B cell (primary cell): ENCODE measurements at regions not wholly inside any gene's neighbourhood (a gene's known extent, or its start where the extent isn't known, plus 50 kb on each side); places are given as distances from the start of the nearest gene placed in this dataset.

Experiments
- ATAC-seq: fragments of 200-7000 bp; cut with Tn5 transposase; one replicate; pipeline ENCODE4 v1.10.0; 2021; ENCODE audit warnings: low read depth, mild to moderate bottlenecking, moderate number of reproducible peaks, moderate library complexity
- CTCF ChIA-PET: fragments of 350-600 bp; sonication (Branson Sonifier 250); formaldehyde crosslinking; loops from one replicate; lab custom pipeline; 2021; ENCODE audit warnings: antibody characterized with exemption, inconsistent platforms; lab: Charles Lee
- POLR2A ChIA-PET: fragments of 350-600 bp; sonication (Branson Sonifier 250); formaldehyde crosslinking; loops from one replicate; lab custom pipeline; 2021; ENCODE audit warnings: antibody characterized with exemption; lab: Charles Lee
- DNase-seq: peaks from one replicate; pipeline ENCODE4 v3.0.0; 2013
- H2AFZ ChIP-seq: 2 replicates; pipeline ENCODE4 v1.6.1; 2012; ENCODE audit warnings: mild to moderate bottlenecking, low read depth, low read length; ENCODE audit not compliant: insufficient read depth, poor library complexity, severe bottlenecking
- H3K27ac ChIP-seq, 2 donors: 1 replicate in 1 of 2; 2 replicates in 1 of 2; pipeline ENCODE4 v1.5.1; 2012 to 2013; ENCODE audit warnings: low read length in 2 of 2, mild to moderate bottlenecking in 2 of 2, moderate library complexity in 1 of 2
- H3K27me3 ChIP-seq, 4 experiments: fragments of 200-600 bp in 1 of 4; sonication (generic) in 1 of 4; replicated peaks in 1 of 4; 1 replicate in 2 of 4; 2 replicates in 2 of 4; pipeline versions ENCODE4 v1.6.1 to v1.7.0; 2013 to 2016; ENCODE audit warnings: low read length in 3 of 4, mild to moderate bottlenecking in 2 of 4, mixed read lengths in 1 of 4, moderate library complexity in 1 of 4; ENCODE audit not compliant: insufficient read depth in 4 of 4, control insufficient read depth in 3 of 4; ENCODE audit errors: control extremely low read depth in 1 of 4
- H3K36me3 ChIP-seq, 2 experiments: replicated peaks in 1 of 2; 1 replicate in 1 of 2; 2 replicates in 1 of 2; pipeline versions ENCODE4 v1.6.1 to v1.7.1; 2013; ENCODE audit warnings: low read length in 1 of 2; ENCODE audit not compliant: insufficient read depth in 2 of 2, control insufficient read depth in 1 of 2; ENCODE audit errors: control extremely low read depth in 1 of 2, extremely low read depth in 1 of 2
- H3K4me1 ChIP-seq, 2 donors: fragments of 200-600 bp in 1 of 2; sonication (generic) in 1 of 2; 1 replicate in 1 of 2; 2 replicates in 1 of 2; pipeline versions ENCODE4 v1.5.1 to v1.6.1; 2013 to 2017; ENCODE audit warnings: low read length in 2 of 2; ENCODE audit not compliant: control insufficient read depth in 2 of 2, insufficient read depth in 2 of 2
- H3K4me2 ChIP-seq: replicated peaks from 2 replicates; pipeline ENCODE3; 2012; ENCODE audit warnings: mild to moderate bottlenecking, low read depth, low read length; ENCODE audit not compliant: poor library complexity, severe bottlenecking
- H3K4me3 ChIP-seq, 5 experiments: fragments of 200-600 bp in 1 of 5; sonication (generic) in 1 of 5; 1 replicate in 3 of 5; 2 replicates in 2 of 5; pipeline versions ENCODE4 v1.5.1 to v1.7.0; 2011 to 2016; ENCODE audit warnings: low read length in 4 of 5, mild to moderate bottlenecking in 4 of 5, low read depth in 2 of 5, control low read depth in 1 of 5, moderate library complexity in 1 of 5; ENCODE audit not compliant: insufficient read depth in 1 of 5; ENCODE audit errors: control extremely low read depth in 1 of 5, extremely low read depth in 1 of 5
- H3K79me2 ChIP-seq: fragments of 200-600 bp; sonication (generic); one replicate; pipeline ENCODE4 v1.6.0; 2016; ENCODE audit warnings: low read length; ENCODE audit not compliant: control insufficient read depth, insufficient read depth
- H3K9ac ChIP-seq: fragments of 200-600 bp; sonication (generic); 2 replicates; pipeline ENCODE4 v1.6.1; 2017; ENCODE audit warnings: mild to moderate bottlenecking, low read length, moderate library complexity
- H3K9me3 ChIP-seq, 3 donors: one replicate each; pipeline versions ENCODE4 v1.6.1 to v1.7.1; 2013; ENCODE audit warnings: low read length in 2 of 3; ENCODE audit not compliant: control insufficient read depth in 2 of 3, insufficient read depth in 1 of 3; ENCODE audit errors: control extremely low read depth in 1 of 3
- H4K20me1 ChIP-seq: 2 replicates; pipeline ENCODE4 v1.6.0; 2012; ENCODE audit warnings: mild to moderate bottlenecking, low read length; ENCODE audit not compliant: insufficient read depth, control insufficient read depth, poor library complexity, severe bottlenecking
- H3K27ac Mint-ChIP-seq: one replicate; pipeline ENCODE4 v1.8.0; 2021; ENCODE audit warnings: mixed read lengths
- H3K27me3 Mint-ChIP-seq: one replicate; pipeline ENCODE4 v1.8.0; 2021; ENCODE audit warnings: mixed read lengths
- H3K4me1 Mint-ChIP-seq: one replicate; pipeline ENCODE4 v1.8.0; 2021; ENCODE audit warnings: mixed read lengths
- H3K4me3 Mint-ChIP-seq: one replicate; pipeline ENCODE4 v1.8.0; 2021; ENCODE audit warnings: mixed read lengths
- H3K9me3 Mint-ChIP-seq: one replicate; pipeline ENCODE4 v1.8.0; 2022; ENCODE audit warnings: mixed read lengths; ENCODE audit not compliant: insufficient read depth
- EZH2 ChIP-seq: IDR thresholded peaks from 2 replicates; pipeline ENCODE4 v1.6.1; 2012; ENCODE audit warnings: borderline replicate concordance, low read depth, mild to moderate bottlenecking, moderate library complexity, low read length; ENCODE audit not compliant: insufficient read depth, poor library complexity, severe bottlenecking
- WGBS: methylation state at CpG from one replicate; pipeline ENCODE4 v1.1.5; 2013; ENCODE audit warnings: missing lambda C conversion rate; ENCODE audit not compliant: insufficient coverage; 5-methylcytosine and 5-hydroxymethylcytosine counted together
- intact Hi-C: fragments of 100-400 bp; cut with micrococcal nuclease; formaldehyde crosslinking; loops from one replicate; pipeline ENCODE4 v1.10.0; 2022
- TF ChIP-seq, protein P1 (sequence below): fragments of 200-600 bp; IDR thresholded peaks from one replicate; pipeline ENCODE4 v1.8.0; 2022; ENCODE audit warnings: antibody characterized with exemption, mild to moderate bottlenecking

DNA sequence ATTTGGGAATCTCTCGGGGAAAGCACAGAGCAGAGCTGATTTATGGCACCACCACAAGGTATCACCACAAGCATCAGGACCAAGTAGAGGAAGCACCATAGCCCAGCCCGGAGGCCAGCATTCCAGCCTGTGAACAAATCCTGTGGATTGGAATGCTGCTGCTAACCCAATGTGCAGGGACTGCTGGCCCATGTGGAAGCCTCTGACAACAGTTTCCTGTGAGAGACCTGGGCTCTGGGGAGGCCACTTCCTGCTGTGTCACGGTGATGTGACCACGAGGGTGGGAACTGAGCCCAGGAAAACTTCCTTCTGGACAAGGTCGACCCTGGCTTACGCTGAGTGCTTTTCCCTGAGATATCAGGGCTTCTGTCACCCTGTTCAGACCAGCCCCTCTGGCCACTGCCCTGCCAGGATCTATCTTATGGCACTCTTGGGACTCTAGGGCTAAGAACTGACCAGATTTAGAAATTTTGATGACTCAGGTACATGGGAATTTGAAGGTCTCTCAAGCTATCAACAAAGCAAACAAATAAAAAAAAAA is 88.3 kb upstream of the NGF start:
- no peak overlapping the region for H3K27ac ChIP-seq
- no peaks in the 10 kb centered on the region for H3K27me3 Mint-ChIP-seq
- H3K4me3 Mint-ChIP-seq = no peak overlapping the region
- H3K4me1 ChIP-seq = no peaks in the 10 kb centered on the region
- H3K9me3 Mint-ChIP-seq = no peaks in the 10 kb centered on the region
- POLR2A ChIA-PET = no interaction called here
- peaks cover 0 to 4% (median 0%) of the 10 kb centered on the region in 3 donors for H3K9me3 ChIP-seq
- CTCF ChIA-PET = no interaction called here
- intact Hi-C loops = no loop called here
- TF ChIP-seq, protein P1, sequence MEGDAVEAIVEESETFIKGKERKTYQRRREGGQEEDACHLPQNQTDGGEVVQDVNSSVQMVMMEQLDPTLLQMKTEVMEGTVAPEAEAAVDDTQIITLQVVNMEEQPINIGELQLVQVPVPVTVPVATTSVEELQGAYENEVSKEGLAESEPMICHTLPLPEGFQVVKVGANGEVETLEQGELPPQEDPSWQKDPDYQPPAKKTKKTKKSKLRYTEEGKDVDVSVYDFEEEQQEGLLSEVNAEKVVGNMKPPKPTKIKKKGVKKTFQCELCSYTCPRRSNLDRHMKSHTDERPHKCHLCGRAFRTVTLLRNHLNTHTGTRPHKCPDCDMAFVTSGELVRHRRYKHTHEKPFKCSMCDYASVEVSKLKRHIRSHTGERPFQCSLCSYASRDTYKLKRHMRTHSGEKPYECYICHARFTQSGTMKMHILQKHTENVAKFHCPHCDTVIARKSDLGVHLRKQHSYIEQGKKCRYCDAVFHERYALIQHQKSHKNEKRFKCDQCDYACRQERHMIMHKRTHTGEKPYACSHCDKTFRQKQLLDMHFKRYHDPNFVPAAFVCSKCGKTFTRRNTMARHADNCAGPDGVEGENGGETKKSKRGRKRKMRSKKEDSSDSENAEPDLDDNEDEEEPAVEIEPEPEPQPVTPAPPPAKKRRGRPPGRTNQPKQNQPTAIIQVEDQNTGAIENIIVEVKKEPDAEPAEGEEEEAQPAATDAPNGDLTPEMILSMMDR = no peak
- no peak for TF ChIP-seq EZH2
- no peak overlapping the region for H3K4me3 ChIP-seq
- H3K4me2 ChIP-seq = no peak overlapping the region
- H3K27ac Mint-ChIP-seq = no peak overlapping the region
- H3K79me2 ChIP-seq = no peaks in the 10 kb centered on the region
- H2AFZ ChIP-seq = no peak overlapping the region
- H3K36me3 ChIP-seq = no peaks in the 10 kb centered on the region
- H3K27me3 ChIP-seq = peaks cover 0 to 2% (median 0%) of the 10 kb centered on the region in 4 experiments
- H3K4me1 Mint-ChIP-seq = no peaks in the 10 kb centered on the region
- DNase-seq = no peak
- H4K20me1 ChIP-seq = no peaks in the 10 kb centered on the region
- H3K9ac ChIP-seq = no peak overlapping the region
- no peak for ATAC-seq
- WGBS = 30% methylated on average over 6 of the region's 6 CpGs

DNA sequence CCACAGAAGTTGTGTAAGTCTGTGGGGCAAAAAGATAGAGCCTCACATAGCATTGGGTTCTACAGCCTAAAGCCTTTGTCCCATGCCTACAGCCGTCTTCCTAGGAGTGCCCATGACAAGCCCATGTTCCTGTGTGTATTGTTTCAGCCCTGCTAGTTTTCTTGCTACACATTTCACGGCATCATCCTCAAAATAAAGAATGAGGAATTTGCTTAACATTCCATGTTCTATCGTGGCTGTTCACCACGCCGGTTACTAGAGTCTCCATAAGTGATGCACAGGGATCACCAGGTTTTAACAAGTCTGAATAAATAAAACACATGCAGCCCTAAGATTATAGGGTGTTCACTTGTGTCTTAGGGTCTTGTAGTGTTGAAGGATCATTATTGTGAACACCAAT is 87.4 kb upstream of the NGF start:
- Histone ChIP-seq H3K4me1 (no peaks in the 10 kb centered on the region), H3K36me3 (no peaks in the 10 kb centered on the region), H3K4me2 (no peak overlapping the region), H4K20me1 (no peaks in the 10 kb centered on the region), H3K27me3 (peaks cover 0 to 2% (median 0%) of the 10 kb centered on the region in 4 experiments), H2AFZ (no peak overlapping the region), H3K9ac (no peak overlapping the region), H3K27ac (no peak overlapping the region), H3K4me3 (no peak overlapping the region), H3K79me2 (no peaks in the 10 kb centered on the region), H3K9me3 (peaks cover 0 to 4% (median 0%) of the 10 kb centered on the region in 3 donors)
- Mint-ChIP-seq H3K27me3 (no peaks in the 10 kb centered on the region), H3K27ac (no peak overlapping the region), H3K4me3 (no peak overlapping the region), H3K4me1 (no peaks in the 10 kb centered on the region), H3K9me3 (no peaks in the 10 kb centered on the region)
- POLR2A ChIA-PET = no interaction called here
- CTCF ChIA-PET = no interaction called here
- DNase-seq (no peak), ATAC-seq (no peak)
- WGBS = 100% methylated on average over 3 of the region's 5 CpGs
- intact Hi-C loops = no loop called here
- TF ChIP-seq, protein P1 = no peak
- no peak for TF ChIP-seq EZH2
